SJSA1 (cell line): ENCODE measurements at regions not wholly inside any gene's neighbourhood (a gene's known extent, or its start where the extent isn't known, plus 50 kb on each side); places are given as distances from the start of the nearest gene placed in this dataset.

Source experiments
- DNase-seq, 2 experiments: peaks; one replicate each; pipeline ENCODE4 v3.0.0-alpha.2; 2015 to 2020; ENCODE audit warnings: low spot score in 2 of 2, low read depth in 1 of 2
- H3K27ac ChIP-seq: fragments of 250-450 bp; sonication (Bioruptor Pico); 2 replicates; pipeline ENCODE4 v1.5.1; 2020; ENCODE audit warnings: mild to moderate bottlenecking, moderate library complexity
- H3K27me3 ChIP-seq: fragments of 250-450 bp; sonication (Bioruptor Pico); replicated peaks from 2 replicates; pipeline ENCODE4 v1.5.1; 2020; ENCODE audit warnings: mild to moderate bottlenecking, moderate library complexity
- H3K36me3 ChIP-seq: fragments of 250-450 bp; sonication (Bioruptor Pico); 2 replicates; pipeline ENCODE4 v1.5.1; 2020; ENCODE audit warnings: mild to moderate bottlenecking
- H3K4me1 ChIP-seq: fragments of 250-450 bp; sonication (Bioruptor Pico); replicated peaks from 2 replicates; pipeline ENCODE4 v1.6.1; 2021; ENCODE audit warnings: mild to moderate bottlenecking
- H3K4me3 ChIP-seq: fragments of 250-450 bp; sonication (Bioruptor Pico); 2 replicates; pipeline ENCODE4 v1.5.1; 2020; ENCODE audit warnings: mild to moderate bottlenecking
- H3K9me3 ChIP-seq: fragments of 250-450 bp; sonication (Bioruptor Pico); replicated peaks from 2 replicates; pipeline ENCODE4 v1.5.1; 2020; ENCODE audit warnings: mild to moderate bottlenecking

- Histone ChIP-seq H3K27me3 (no peaks in the 10 kb centered on the region), H3K36me3 (no peaks in the 10 kb centered on the region), H3K4me3 (no peak overlapping the region), H3K9me3 (no peaks in the 10 kb centered on the region), H3K27ac (no peak overlapping the region), H3K4me1 (no peaks in the 10 kb centered on the region)
- no peak for DNase-seq
Observed at GRCh38 chr5:35438288-35438687, 179.4 kb upstream of the SPEF2 start.

- Histone ChIP-seq H3K4me1 (no peaks in the 10 kb centered on the region), H3K27me3 (no peaks in the 10 kb centered on the region), H3K9me3 (no peaks in the 10 kb centered on the region), H3K27ac (no peak overlapping the region), H3K36me3 (no peaks in the 10 kb centered on the region), H3K4me3 (no peak overlapping the region)
- DNase-seq = peak in 1 of 2 experiments; percentile 5
Observed at GRCh38 chr5:35436400-35437057, 181.1 kb upstream of the SPEF2 start.

GRCh38 chr5:35430381-35431162 is 187.1 kb upstream of the SPEF2 start:
- Histone ChIP-seq H3K4me3 (no peak overlapping the region), H3K9me3 (no peaks in the 10 kb centered on the region), H3K27ac (no peak overlapping the region), H3K36me3 (no peaks in the 10 kb centered on the region), H3K27me3 (no peaks in the 10 kb centered on the region), H3K4me1 (no peaks in the 10 kb centered on the region)
- DNase-seq = no peak

GRCh38 chr5:35420200-35420599 is 189.9 kb upstream of the PRLR start:
- DNase-seq = no peak
- Histone ChIP-seq H3K9me3 (no peaks in the 10 kb centered on the region), H3K36me3 (no peaks in the 10 kb centered on the region), H3K27me3 (no peaks in the 10 kb centered on the region), H3K4me1 (no peaks in the 10 kb centered on the region), H3K27ac (no peak overlapping the region), H3K4me3 (no peak overlapping the region)

GRCh38 chr5:35417040-35417439 is 186.8 kb upstream of the PRLR start:
- Histone ChIP-seq H3K27ac (no peak overlapping the region), H3K4me1 (no peaks in the 10 kb centered on the region), H3K36me3 (no peaks in the 10 kb centered on the region), H3K4me3 (no peak overlapping the region), H3K9me3 (no peaks in the 10 kb centered on the region), H3K27me3 (no peaks in the 10 kb centered on the region)
- no peak for DNase-seq

GRCh38 chr5:35416217-35416988 is 186.1 kb upstream of the PRLR start:
- H3K27ac ChIP-seq = no peak overlapping the region

GRCh38 chr5:35415309-35415708 is 185.0 kb upstream of the PRLR start:
- Histone ChIP-seq H3K27ac (no peak overlapping the region), H3K36me3 (no peaks in the 10 kb centered on the region), H3K4me1 (no peaks in the 10 kb centered on the region), H3K4me3 (no peak overlapping the region), H3K27me3 (no peaks in the 10 kb centered on the region), H3K9me3 (no peaks in the 10 kb centered on the region)
- no peak for DNase-seq

More at GRCh38 chr5:35416217-35416988, 186.1 kb upstream of the PRLR start:
- no peaks in the 10 kb centered on the region for H3K36me3 ChIP-seq
- H3K4me1 ChIP-seq = no peaks in the 10 kb centered on the region
- no peaks in the 10 kb centered on the region for H3K27me3 ChIP-seq
- no peak overlapping the region for H3K4me3 ChIP-seq
- no peaks in the 10 kb centered on the region for H3K9me3 ChIP-seq
- DNase-seq = no peak

- Histone ChIP-seq H3K27me3 (no peaks in the 10 kb centered on the region), H3K4me3 (no peak overlapping the region), H3K9me3 (no peaks in the 10 kb centered on the region), H3K36me3 (no peaks in the 10 kb centered on the region), H3K27ac (no peak overlapping the region), H3K4me1 (no peaks in the 10 kb centered on the region)
- DNase-seq = no peak
Observed at GRCh38 chr5:35409361-35409760, 179.1 kb upstream of the PRLR start.

- Histone ChIP-seq H3K9me3 (no peaks in the 10 kb centered on the region), H3K27me3 (no peaks in the 10 kb centered on the region), H3K4me3 (no peak overlapping the region), H3K4me1 (no peaks in the 10 kb centered on the region), H3K27ac (no peak overlapping the region), H3K36me3 (no peaks in the 10 kb centered on the region)
- DNase-seq = no peak
Observed at GRCh38 chr5:35408146-35408545, 177.9 kb upstream of the PRLR start.

- Histone ChIP-seq H3K27me3 (no peaks in the 10 kb centered on the region), H3K4me1 (no peaks in the 10 kb centered on the region), H3K27ac (no peak overlapping the region), H3K9me3 (no peaks in the 10 kb centered on the region), H3K36me3 (no peaks in the 10 kb centered on the region), H3K4me3 (no peak overlapping the region)
- DNase-seq = no peak
Observed at GRCh38 chr5:35407697-35408096, 177.4 kb upstream of the PRLR start.

- no peaks in the 10 kb centered on the region for H3K36me3 ChIP-seq
- H3K27me3 ChIP-seq = no peaks in the 10 kb centered on the region
- H3K4me1 ChIP-seq = no peaks in the 10 kb centered on the region
- no peak overlapping the region for H3K27ac ChIP-seq
- no peak for DNase-seq
- H3K4me3 ChIP-seq = no peak overlapping the region
- no peaks in the 10 kb centered on the region for H3K9me3 ChIP-seq
Observed at GRCh38 chr5:35405938-35406337, 175.7 kb upstream of the PRLR start.

GRCh38 chr5:35404701-35405100 is 174.4 kb upstream of the PRLR start:
- DNase-seq = no peak
- Histone ChIP-seq H3K4me3 (no peak overlapping the region), H3K27me3 (no peaks in the 10 kb centered on the region), H3K27ac (no peak overlapping the region), H3K9me3 (no peaks in the 10 kb centered on the region), H3K36me3 (no peaks in the 10 kb centered on the region), H3K4me1 (no peaks in the 10 kb centered on the region)

GRCh38 chr5:35393901-35394300 is 163.6 kb upstream of the PRLR start:
- no peak overlapping the region for H3K27ac ChIP-seq
- no peaks in the 10 kb centered on the region for H3K36me3 ChIP-seq
- H3K4me1 ChIP-seq = no peaks in the 10 kb centered on the region
- H3K4me3 ChIP-seq = no peak overlapping the region
- DNase-seq = no peak
- H3K9me3 ChIP-seq = no peaks in the 10 kb centered on the region; the same call in 1 of the 2 replicates
- H3K27me3 ChIP-seq = no peaks in the 10 kb centered on the region

- no peak overlapping the region for H3K4me3 ChIP-seq
- H3K27me3 ChIP-seq = no peaks in the 10 kb centered on the region
- no peak for DNase-seq
- no peaks in the 10 kb centered on the region for H3K36me3 ChIP-seq
- H3K4me1 ChIP-seq = no peaks in the 10 kb centered on the region
- no peaks in the 10 kb centered on the region for H3K9me3 ChIP-seq
- H3K27ac ChIP-seq = no peak overlapping the region
Observed at GRCh38 chr5:35384658-35385057, 154.4 kb upstream of the PRLR start.
